Fibroblast of villous mesenchyme (primary cell): ENCODE measurements at regions not wholly inside any gene's neighbourhood (a gene's known extent, or its start where the extent isn't known, plus 50 kb on each side); places are given as distances from the start of the nearest gene placed in this dataset.
A peak's percentile ranks its signal among the peaks of the same experiment; 100 is the strongest.
"Not testable (repeated sequence)": the region's sequence is repeated elsewhere in the genome, so short reads cannot be mapped to it uniquely, and the experiment has no call there.

Source experiments
- DNase-seq: peaks from one replicate; pipeline ENCODE4 v3.0.0-alpha.2; 2010; ENCODE audit warnings: low read depth
- H3K4me3 ChIP-seq: 2 replicates; pipeline ENCODE4 v1.5.1; 2011; ENCODE audit warnings: low read depth, mild to moderate bottlenecking, low read length
- CTCF ChIP-seq: IDR thresholded peaks from 2 replicates; pipeline ENCODE4 v1.5.1; 2012; ENCODE audit warnings: low read depth, mild to moderate bottlenecking, low read length; ENCODE audit not compliant: insufficient read depth

- H3K4me3 ChIP-seq: no peak overlapping the region
- DNase-seq: no peak
- no peak for TF ChIP-seq CTCF
Observed at GRCh38 chr1:66475940-66476339, 58.0 kb upstream of the SGIP1 start.

DNA sequence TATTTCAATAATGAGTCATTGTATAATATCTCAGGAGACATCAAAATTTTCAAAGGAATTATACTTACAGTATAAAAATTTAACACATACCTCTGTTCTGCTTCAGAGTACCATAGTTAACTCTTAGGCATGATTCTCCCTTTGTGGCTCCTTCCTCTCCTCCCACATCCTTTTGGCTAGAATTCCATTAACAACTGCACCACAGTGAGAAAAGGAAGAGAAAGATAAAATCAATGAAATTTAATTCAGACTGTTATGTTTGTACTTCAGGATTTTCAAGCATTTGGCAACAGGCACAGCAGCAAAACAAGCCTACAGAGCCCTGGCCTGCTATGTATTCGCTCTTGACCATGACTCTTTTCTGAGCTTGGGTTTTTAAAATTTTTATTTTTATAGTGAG lies 57.2 kb upstream of the SGIP1 start:
- H3K4me3 ChIP-seq: no peak overlapping the region
- TF ChIP-seq CTCF: no peak
- peak; percentile 68 for DNase-seq

DNA sequence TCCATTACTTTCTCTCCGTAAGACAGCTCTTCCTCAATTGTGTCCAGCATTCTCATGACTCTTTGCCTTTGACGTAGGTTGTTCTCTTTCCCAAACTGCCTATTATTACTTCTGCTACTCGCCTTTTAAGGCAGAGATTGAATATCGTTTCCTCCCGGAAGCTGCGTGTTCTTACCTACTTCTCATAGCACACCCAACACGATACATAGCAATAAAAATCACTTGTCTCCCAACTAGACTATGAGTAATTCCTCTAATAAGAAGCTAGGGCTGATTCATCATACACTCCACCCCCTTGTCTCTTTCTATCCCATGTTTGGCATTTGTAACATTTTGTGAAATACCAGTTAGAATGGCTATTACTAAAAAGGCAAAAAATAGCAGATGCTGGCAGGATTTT lies 55.8 kb upstream of the SGIP1 start:
- H3K4me3 ChIP-seq: no peak overlapping the region
- no peak for TF ChIP-seq CTCF
- peak; percentile 42 for DNase-seq

- H3K4me3 ChIP-seq: no peak overlapping the region
- no peak for TF ChIP-seq CTCF
- no peak for DNase-seq
Observed at GRCh38 chr1:66480162-66480561, 53.8 kb upstream of the SGIP1 start.

GRCh38 chr1:66481215-66481614 lies 52.7 kb upstream of the SGIP1 start:
- peak; percentile 11 for DNase-seq
- not testable (repeated sequence) for H3K4me3 ChIP-seq
